Spleen (tissue), 11 donors: ENCODE measurements at regions not wholly inside any gene's neighbourhood (a gene's known extent, or its start where the extent isn't known, plus 50 kb on each side); places are given as distances from the start of the nearest gene placed in this dataset.

Experiments used
- DNase-seq: peaks from one replicate; pipeline ENCODE4 v3.0.0-alpha.2; 2020
- H3K27ac ChIP-seq, 8 donors: fragments of 200-600 bp; sonication (generic) in 7 of 8; 1 replicate in 4 of 8; 2 replicates in 4 of 8; pipeline versions ENCODE4 v1.5.0 to v1.8.0; 2016 to 2021; ENCODE audit warnings: inconsistent platforms in 4 of 8, mild to moderate bottlenecking in 4 of 8, moderate library complexity in 1 of 8
- H3K27me3 ChIP-seq, 7 donors: fragments of 200-600 bp; sonication (generic) in 6 of 7; replicated peaks in 1 of 7; 1 replicate in 4 of 7; 2 replicates in 3 of 7; pipeline versions ENCODE4 v1.5.0 to v1.8.0; 2016 to 2021; ENCODE audit warnings: inconsistent platforms in 3 of 7, mild to moderate bottlenecking in 1 of 7
- H3K36me3 ChIP-seq, 6 donors: fragments of 200-600 bp; sonication (generic) in 5 of 6; 1 replicate in 4 of 6; 2 replicates in 2 of 6; pipeline versions ENCODE4 v1.5.0 to v1.8.0; 2016 to 2021; ENCODE audit warnings: inconsistent platforms in 2 of 6
- H3K4me1 ChIP-seq, 6 donors: fragments of 200-600 bp; sonication (generic) in 5 of 6; 1 replicate in 3 of 6; 2 replicates in 3 of 6; pipeline versions ENCODE4 v1.5.0 to v1.8.0; 2016 to 2021; ENCODE audit warnings: inconsistent platforms in 3 of 6
- H3K4me3 ChIP-seq, 8 donors: fragments of 200-600 bp; sonication (generic) in 7 of 8; 1 replicate in 4 of 8; 2 replicates in 4 of 8; pipeline versions ENCODE4 v1.5.0 to v1.8.0; 2016 to 2021; ENCODE audit warnings: inconsistent platforms in 4 of 8, mild to moderate bottlenecking in 4 of 8, moderate library complexity in 2 of 8
- H3K9me3 ChIP-seq, 8 donors: fragments of 200-600 bp; sonication (generic) in 7 of 8; 1 replicate in 4 of 8; 2 replicates in 4 of 8; pipeline versions ENCODE4 v1.5.0 to v1.8.0; 2016 to 2021; ENCODE audit warnings: inconsistent platforms in 4 of 8
- POLR2A ChIP-seq, 3 donors: fragments of 450-650 bp; IDR thresholded peaks; one replicate each; pipeline ENCODE4 v1.5.1; 2017; ENCODE audit warnings: antibody characterized with exemption in 3 of 3, mild to moderate bottlenecking in 1 of 3
- POLR2AphosphoS5 ChIP-seq, 3 donors: sonication (generic); formaldehyde crosslinking; IDR thresholded peaks; one replicate each; pipeline ENCODE4 v1.5.1; 2017; ENCODE audit warnings: antibody characterized with exemption in 3 of 3
- WGBS, 5 donors: extraction: QIAGEN DNeasy Blood & Tissue Kit in 3 of 5; methylation state at CpG; one replicate each; pipeline versions ENCODE4 v1.1.5 to v1.1.7; 2013 to 2018; 5-methylcytosine and 5-hydroxymethylcytosine counted together
- intact Hi-C: fragments of 100-400 bp; cut with DNase I; formaldehyde crosslinking; loops from one replicate; pipeline ENCODE4 v1.15.0; 2023; ENCODE audit warnings: low total_unique reads
- TF ChIP-seq, protein P1 (sequence below), 11 experiments: fragments of 200-600 bp in 7 of 11; fragments of 450-650 bp in 4 of 11; sonication (generic) in 4 of 11; IDR thresholded peaks in 8 of 11; conservative IDR thresholded peaks in 3 of 11; 1 replicate in 7 of 11; 2 replicates in 4 of 11; pipeline versions ENCODE4 v1.4.0 to v1.8.0; 2016 to 2021; ENCODE audit warnings: antibody characterized with exemption in 11 of 11, inconsistent platforms in 4 of 11, mild to moderate bottlenecking in 1 of 11
- donor health status: healthy with polysubstance abuse.
- donor health status: DM: no; HTN: no; CAD: no; lungs with moderate emphysema.
- donor health status: DM: no; HTN: no; CAD: no.
- donor health status: Bipolar disorder and iron deficiency.
- donor health status: healthy.
- donor health status: DM: no; HTN: no; CAD: no.
- donor health status: DM: yes; HTN: yes; CAD: no.

DNA sequence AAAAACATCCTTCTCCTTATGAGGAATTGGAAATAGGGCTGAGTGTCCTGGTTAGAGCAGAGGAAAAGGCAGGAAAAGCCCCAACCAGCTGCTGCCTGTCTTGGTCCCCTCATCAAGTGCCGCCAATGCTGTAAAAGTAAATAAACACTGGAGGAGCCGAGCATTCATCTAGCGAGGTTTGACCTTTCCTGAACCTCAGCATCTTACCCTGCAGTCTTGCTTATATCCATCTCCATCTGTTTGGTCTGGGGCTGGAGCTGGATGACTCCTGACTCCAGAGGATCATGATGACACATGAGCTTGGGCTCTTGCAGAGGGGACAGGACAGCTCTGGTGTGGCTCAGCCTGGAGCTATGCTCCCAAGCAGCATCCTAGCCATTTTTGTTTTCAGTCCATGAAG, 501.1 kb downstream of the TNS3 start:
- Histone ChIP-seq H3K36me3 (no peaks in the 10 kb centered on the region), H3K27me3 (peaks cover 0 to 4% (median 0%) of the 10 kb centered on the region in 7 donors), H3K4me3 (no peak overlapping the region), H3K9me3 (no peaks in the 10 kb centered on the region), H3K27ac (peak overlapping the region in 1 of 8 donors; percentile 25), H3K4me1 (no peaks in the 10 kb centered on the region)
- no peak for DNase-seq
- intact Hi-C loops: no loop called here
- TF ChIP-seq POLR2AphosphoS5 (IDR thresholded peaks at IDR 0.05) (no peak), POLR2A (IDR thresholded peaks at IDR 0.05) (no peak)
- TF ChIP-seq, protein P1, sequence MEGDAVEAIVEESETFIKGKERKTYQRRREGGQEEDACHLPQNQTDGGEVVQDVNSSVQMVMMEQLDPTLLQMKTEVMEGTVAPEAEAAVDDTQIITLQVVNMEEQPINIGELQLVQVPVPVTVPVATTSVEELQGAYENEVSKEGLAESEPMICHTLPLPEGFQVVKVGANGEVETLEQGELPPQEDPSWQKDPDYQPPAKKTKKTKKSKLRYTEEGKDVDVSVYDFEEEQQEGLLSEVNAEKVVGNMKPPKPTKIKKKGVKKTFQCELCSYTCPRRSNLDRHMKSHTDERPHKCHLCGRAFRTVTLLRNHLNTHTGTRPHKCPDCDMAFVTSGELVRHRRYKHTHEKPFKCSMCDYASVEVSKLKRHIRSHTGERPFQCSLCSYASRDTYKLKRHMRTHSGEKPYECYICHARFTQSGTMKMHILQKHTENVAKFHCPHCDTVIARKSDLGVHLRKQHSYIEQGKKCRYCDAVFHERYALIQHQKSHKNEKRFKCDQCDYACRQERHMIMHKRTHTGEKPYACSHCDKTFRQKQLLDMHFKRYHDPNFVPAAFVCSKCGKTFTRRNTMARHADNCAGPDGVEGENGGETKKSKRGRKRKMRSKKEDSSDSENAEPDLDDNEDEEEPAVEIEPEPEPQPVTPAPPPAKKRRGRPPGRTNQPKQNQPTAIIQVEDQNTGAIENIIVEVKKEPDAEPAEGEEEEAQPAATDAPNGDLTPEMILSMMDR (IDR thresholded peaks at IDR 0.05 in 8 of 11, conservative IDR thresholded peaks at IDR 0.05 in 3 of 11): no peak
- 74 to 84% (median 80%) methylated on average over 3 of the region's 3 CpGs for whole genome bisulfite sequencing, 5 donors

DNA sequence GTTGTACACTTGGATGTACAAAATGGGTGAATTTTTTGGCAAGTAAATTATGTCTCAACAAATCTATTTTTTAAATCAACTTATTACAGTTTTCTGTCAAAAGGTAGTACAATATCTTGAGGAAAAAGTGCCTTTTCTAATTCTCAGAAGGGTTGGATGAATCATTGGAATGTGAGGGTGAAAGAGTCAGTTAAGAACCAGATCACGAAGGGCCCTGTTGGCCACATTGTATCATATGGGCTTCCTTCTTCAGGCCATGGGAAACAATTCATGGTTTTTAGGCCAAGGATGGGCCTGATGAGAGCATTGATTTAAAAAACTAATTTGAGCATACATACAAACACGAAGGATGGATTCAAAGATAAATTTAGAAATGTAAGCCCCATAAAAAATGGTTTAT, 503.7 kb downstream of the TNS3 start:
- H3K4me3 ChIP-seq: no peak overlapping the region
- intact Hi-C loops: no loop called here
- no peak for DNase-seq
- peaks cover 0 to 4% (median 0%) of the 10 kb centered on the region in 7 donors for H3K27me3 ChIP-seq
- no peaks in the 10 kb centered on the region for H3K36me3 ChIP-seq
- no peak for TF ChIP-seq POLR2AphosphoS5 (IDR thresholded peaks at IDR 0.05)
- no peak for TF ChIP-seq POLR2A (IDR thresholded peaks at IDR 0.05)
- TF ChIP-seq, protein P1 (IDR thresholded peaks at IDR 0.05 in 8 of 11, conservative IDR thresholded peaks at IDR 0.05 in 3 of 11): no peak
- WGBS, 5 donors: 80 to 92% (median 83%) methylated on average over 2 of the region's 2 CpGs
- no peak overlapping the region for H3K27ac ChIP-seq
- H3K4me1 ChIP-seq: no peaks in the 10 kb centered on the region
- no peaks in the 10 kb centered on the region for H3K9me3 ChIP-seq

DNA sequence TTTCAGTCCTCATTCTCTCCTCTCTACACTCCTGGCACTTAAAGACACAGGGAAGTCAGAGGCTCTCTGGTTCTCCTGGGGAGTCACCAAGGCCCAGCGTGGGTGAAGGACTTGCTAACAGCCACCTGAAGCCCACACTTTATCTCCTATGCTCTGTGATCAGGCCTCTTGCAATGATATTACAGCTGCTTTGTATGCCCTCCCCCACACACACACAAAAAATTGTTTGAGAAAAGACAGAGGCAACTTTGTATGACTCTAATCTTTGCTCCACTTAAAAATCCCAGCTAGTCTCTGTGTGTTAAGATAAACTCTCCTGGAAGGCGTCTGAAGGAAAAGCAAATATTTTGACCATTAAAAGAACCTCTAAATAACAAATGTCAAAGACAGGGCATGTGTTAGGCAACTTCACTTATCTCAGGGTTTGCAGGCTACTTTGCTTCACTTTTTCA, 507.2 kb downstream of the TNS3 start:
- Histone ChIP-seq H3K27me3 (no peaks in the 10 kb centered on the region), H3K4me1 (no peaks in the 10 kb centered on the region), H3K36me3 (no peaks in the 10 kb centered on the region), H3K27ac (peak overlapping the region in 2 of 8 donors; percentile 17 to 38), H3K4me3 (no peak overlapping the region), H3K9me3 (no peaks in the 10 kb centered on the region)
- WGBS, 5 donors: 49 to 71% (median 56%) methylated on average over 2 of the region's 2 CpGs
- TF ChIP-seq, protein P1 (IDR thresholded peaks at IDR 0.05 in 8 of 11, conservative IDR thresholded peaks at IDR 0.05 in 3 of 11): no peak
- TF ChIP-seq POLR2AphosphoS5 (IDR thresholded peaks at IDR 0.05) (no peak), POLR2A (IDR thresholded peaks at IDR 0.05) (no peak)
- intact Hi-C loops: no loop called here
- no peak for DNase-seq

DNA sequence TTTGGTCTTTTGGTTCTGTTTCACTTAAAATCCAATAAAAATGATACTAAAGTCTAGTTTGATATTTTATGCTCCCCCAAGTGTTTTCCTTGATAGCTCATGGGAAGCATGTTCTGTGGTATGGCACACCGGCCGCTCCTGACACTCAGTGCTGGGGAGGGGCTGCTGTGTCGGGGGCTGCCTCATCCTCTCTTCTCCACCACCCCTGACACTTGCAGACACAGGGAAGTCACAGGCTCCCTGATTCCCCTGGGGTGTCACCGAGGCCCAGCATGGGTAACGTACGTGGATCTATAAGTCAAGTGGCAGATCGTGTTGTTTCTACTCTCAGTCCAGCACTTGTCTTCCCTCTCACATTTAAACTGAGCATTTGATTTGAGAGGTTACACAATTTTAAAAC, 508.6 kb downstream of the TNS3 start:
- no peak overlapping the region for H3K4me3 ChIP-seq
- WGBS, 5 donors: 92 to 98% (median 95%) methylated on average over 7 of the region's 7 CpGs
- H3K27me3 ChIP-seq: no peaks in the 10 kb centered on the region
- TF ChIP-seq POLR2AphosphoS5 (IDR thresholded peaks at IDR 0.05): no peak
- H3K27ac ChIP-seq: no peak overlapping the region
- no peaks in the 10 kb centered on the region for H3K4me1 ChIP-seq
- H3K9me3 ChIP-seq: no peaks in the 10 kb centered on the region
- no peak for DNase-seq
- intact Hi-C loops: no loop called here
- H3K36me3 ChIP-seq: no peaks in the 10 kb centered on the region

- intact Hi-C loops: no loop called here
- Histone ChIP-seq H3K36me3 (no peaks in the 10 kb centered on the region), H3K9me3 (no peaks in the 10 kb centered on the region), H3K4me1 (no peaks in the 10 kb centered on the region), H3K27ac (no peak overlapping the region), H3K27me3 (no peaks in the 10 kb centered on the region), H3K4me3 (no peak overlapping the region)
- no peak for TF ChIP-seq POLR2A (IDR thresholded peaks at IDR 0.05)
- no peak for DNase-seq
- WGBS, 5 donors: 75 to 88% (median 80%) methylated on average over 3 of the region's 3 CpGs
Observed at GRCh38 chr7:47071866-47072265, 510.0 kb downstream of the TNS3 start.
